ENCODE measurements at regions not wholly inside any gene's neighbourhood (a gene's known extent, or its start where the extent isn't known, plus 50 kb on each side); places are given as distances from the start of the nearest gene placed in this dataset.

GRCh38 chr2:14998546-14998945, 366.0 kb downstream of the LRATD1 start:
- no peak overlapping the region for H3K18ac ChIP-seq (ENCODE audit: extremely low read depth, low read length)
- H3K4ac ChIP-seq (replicated peaks; ENCODE audit: insufficient read length, low read depth, low read length): no peak overlapping the region
- H3K4me1 ChIP-seq (replicated peaks in 1 of 4; ENCODE audit: control insufficient read depth in 3 of 4, insufficient read depth in 4 of 4, low read length in 3 of 4): no peaks in the 10 kb centered on the region
- H2BK5ac ChIP-seq (ENCODE audit: low read depth, low read length): no peak overlapping the region
- H4K5ac ChIP-seq (ENCODE audit: insufficient read length, low read depth, low read length): no peak overlapping the region
- H2BK120ac ChIP-seq (replicated peaks; ENCODE audit: low read depth, low read length): no peak overlapping the region
- no peaks in the 10 kb centered on the region for H3K23me2 ChIP-seq (ENCODE audit: low read depth, low read length)
- no peak for DNase-seq (ENCODE audit: low read depth in 1 of 2, low spot score in 2 of 2)
- H3K4me2 ChIP-seq (ENCODE audit: insufficient read depth in 1 of 2, low read depth in 2 of 2, low read length in 2 of 2): no peak overlapping the region
- no peak for FAIRE-seq
- H2BK20ac ChIP-seq (ENCODE audit: low read length): no peak overlapping the region
- no peak overlapping the region for H2BK15ac ChIP-seq (ENCODE audit: low read length)
- H3K9me3 ChIP-seq (ENCODE audit: insufficient read depth in 2 of 2, low read depth in 1 of 2, low read length in 1 of 2): no peaks in the 10 kb centered on the region; a peak in 1 of 4 replicates
- POLR2A ChIA-PET (ENCODE audit: partially characterized antibody): no interaction called here
- H2AK5ac ChIP-seq (ENCODE audit: low read depth, low read length): no peak overlapping the region
- CTCF ChIA-PET (ENCODE audit: partially characterized antibody): no interaction called here
- 100% methylated on average over 3 of the region's 3 CpGs; no CpG with 5 or more reads in 1 of the 2 experiments for WGBS, 2 experiments (ENCODE audit: extremely low coverage in 1 of 2, insufficient coverage in 1 of 2, insufficient read length in 1 of 2, insufficient replicate concordance in 2 of 2, low coverage in 1 of 2, low lambda C conversion rate in 2 of 2, missing lambda C conversion rate in 1 of 2)
- no peak overlapping the region for H3K27ac ChIP-seq (ENCODE audit: low read depth, low read length)
- no peak overlapping the region for H4K8ac ChIP-seq (ENCODE audit: extremely low read depth, insufficient read depth, low read length)
- no peak overlapping the region for H3K56ac ChIP-seq (replicated peaks; ENCODE audit: insufficient read length, low read depth, low read length)
- no peaks in the 10 kb centered on the region for H3K36me3 ChIP-seq (ENCODE audit: control insufficient read depth in 2 of 4, insufficient read depth in 4 of 4, low read length in 3 of 4)
- H3K27me3 ChIP-seq (replicated peaks in 1 of 4; ENCODE audit: control insufficient read depth in 3 of 4, extremely low read depth in 1 of 4, insufficient read depth in 3 of 4, low read length in 3 of 4): no peaks in the 10 kb centered on the region
- H2BK12ac ChIP-seq (ENCODE audit: low read depth, low read length): no peak overlapping the region
- no peak overlapping the region for H2AFZ ChIP-seq (ENCODE audit: low read length)
- TF ChIP-seq SP1 (IDR thresholded peaks at IDR 0.05; ENCODE audit: low read depth, low read length) (no peak), SP2 (IDR thresholded peaks at IDR 0.05; ENCODE audit: low read length) (no peak)
- H3K23ac ChIP-seq (ENCODE audit: insufficient read length): no peak overlapping the region
- no peaks in the 10 kb centered on the region for H3K79me1 ChIP-seq (ENCODE audit: low read depth, low read length)
- no peak overlapping the region for H4K91ac ChIP-seq (replicated peaks; ENCODE audit: insufficient read length, low read length)
- no peak overlapping the region for H3K9ac ChIP-seq (replicated peaks in 1 of 4; ENCODE audit: extremely low read depth in 1 of 4, low read depth in 3 of 4, low read length in 3 of 4)
- H3K79me2 ChIP-seq (ENCODE audit: control insufficient read depth in 1 of 2, insufficient read depth in 2 of 2, low read length in 2 of 2): no peaks in the 10 kb centered on the region
- H3K4me3 ChIP-seq (ENCODE audit: extremely low read depth in 1 of 4, insufficient read depth in 2 of 4, low read depth in 3 of 4, low read length in 4 of 4): no peak overlapping the region
- no peak overlapping the region for H3K14ac ChIP-seq (ENCODE audit: insufficient read length)
- H4K20me1 ChIP-seq (replicated peaks in 1 of 2; ENCODE audit: control insufficient read depth in 1 of 2, insufficient read depth in 2 of 2, low read length in 2 of 2): no peaks in the 10 kb centered on the region
